ENCODE measurements at regions not wholly inside any gene's neighbourhood (a gene's known extent, or its start where the extent isn't known, plus 50 kb on each side); places are given as distances from the start of the nearest gene placed in this dataset.

DNA sequence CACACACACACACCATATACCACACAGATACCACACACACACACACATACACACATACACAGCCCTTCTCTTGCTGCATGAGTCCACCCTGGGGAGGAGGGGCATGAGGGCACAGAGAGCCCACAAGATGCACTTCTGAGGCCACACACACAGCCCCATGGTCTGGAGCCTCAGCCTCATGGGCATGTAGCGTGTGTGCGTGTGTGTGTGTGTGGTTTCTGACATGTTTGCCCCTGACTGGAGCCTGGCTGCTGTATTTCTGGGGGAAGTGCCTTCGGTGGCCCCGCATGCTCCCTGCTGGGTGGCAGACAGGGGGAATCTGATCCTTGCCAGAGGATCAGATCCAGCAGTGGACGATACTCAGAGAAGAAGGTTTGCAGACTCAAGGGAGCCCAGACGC lies 97.0 kb upstream of the PRR5 start:
- no peak for DNase-seq (ENCODE audit: low spot score)

DNA sequence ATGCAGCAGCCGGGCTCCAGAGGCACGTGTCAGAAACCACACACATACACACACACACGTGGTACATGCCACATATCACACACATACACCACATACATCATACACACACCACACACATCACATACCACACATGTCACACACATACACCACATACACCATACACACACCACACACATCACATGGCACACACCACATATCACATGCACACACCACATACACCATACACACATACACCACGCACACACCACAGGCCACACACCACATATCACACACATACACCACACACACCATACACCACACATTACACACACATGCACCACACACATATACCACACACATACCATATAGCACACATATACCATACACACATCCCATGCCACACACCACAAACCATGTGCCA lies 97.5 kb upstream of the PRR5 start:
- Histone ChIP-seq H3K36me3 (ENCODE audit: insufficient read depth, low read length, poor library complexity, severe bottlenecking) (no peaks in the 10 kb centered on the region), H3K27me3 (replicated peaks; ENCODE audit: insufficient read depth, low read depth, low read length, poor library complexity) (no peaks in the 10 kb centered on the region), H3K27ac (ENCODE audit: low read depth, low read length, poor library complexity, severe bottlenecking) (no peak overlapping the region), H3K4me1 (ENCODE audit: insufficient read depth, low read length, poor library complexity, severe bottlenecking) (no peaks in the 10 kb centered on the region), H3K4me3 (ENCODE audit: low read depth, low read length, poor library complexity, severe bottlenecking) (no peak overlapping the region), H3K9me3 (ENCODE audit: low read depth, low read length, poor library complexity, severe bottlenecking) (no peaks in the 10 kb centered on the region)
- TF ChIP-seq, protein P1, sequence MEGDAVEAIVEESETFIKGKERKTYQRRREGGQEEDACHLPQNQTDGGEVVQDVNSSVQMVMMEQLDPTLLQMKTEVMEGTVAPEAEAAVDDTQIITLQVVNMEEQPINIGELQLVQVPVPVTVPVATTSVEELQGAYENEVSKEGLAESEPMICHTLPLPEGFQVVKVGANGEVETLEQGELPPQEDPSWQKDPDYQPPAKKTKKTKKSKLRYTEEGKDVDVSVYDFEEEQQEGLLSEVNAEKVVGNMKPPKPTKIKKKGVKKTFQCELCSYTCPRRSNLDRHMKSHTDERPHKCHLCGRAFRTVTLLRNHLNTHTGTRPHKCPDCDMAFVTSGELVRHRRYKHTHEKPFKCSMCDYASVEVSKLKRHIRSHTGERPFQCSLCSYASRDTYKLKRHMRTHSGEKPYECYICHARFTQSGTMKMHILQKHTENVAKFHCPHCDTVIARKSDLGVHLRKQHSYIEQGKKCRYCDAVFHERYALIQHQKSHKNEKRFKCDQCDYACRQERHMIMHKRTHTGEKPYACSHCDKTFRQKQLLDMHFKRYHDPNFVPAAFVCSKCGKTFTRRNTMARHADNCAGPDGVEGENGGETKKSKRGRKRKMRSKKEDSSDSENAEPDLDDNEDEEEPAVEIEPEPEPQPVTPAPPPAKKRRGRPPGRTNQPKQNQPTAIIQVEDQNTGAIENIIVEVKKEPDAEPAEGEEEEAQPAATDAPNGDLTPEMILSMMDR (conservative IDR thresholded peaks at IDR 0.05; ENCODE audit: low read depth, low read length), result no peak
- TF ChIP-seq EZH2 (IDR thresholded peaks at IDR 0.05; ENCODE audit: borderline replicate concordance, low read depth, low read length, poor library complexity, severe bottlenecking), result no peak
- POLR2A ChIA-PET (ENCODE audit: low non-redundant PET), result no interaction called here
- CTCF ChIA-PET, result no interaction called here
- no peak for DNase-seq (ENCODE audit: low spot score)
- intact Hi-C loops (cut with micrococcal nuclease; ENCODE audit: unreplicated experiment), result no loop called here
- no TSS peak for BruUV-seq (replicated peaks)

More for the DNA sequence above, 97.0 kb upstream of the PRR5 start:
- Histone ChIP-seq H3K4me3 (ENCODE audit: low read depth, low read length, poor library complexity, severe bottlenecking) (no peak overlapping the region), H3K27ac (ENCODE audit: low read depth, low read length, poor library complexity, severe bottlenecking) (no peak overlapping the region), H3K36me3 (ENCODE audit: insufficient read depth, low read length, poor library complexity, severe bottlenecking) (no peaks in the 10 kb centered on the region), H3K27me3 (replicated peaks; ENCODE audit: insufficient read depth, low read depth, low read length, poor library complexity) (no peaks in the 10 kb centered on the region), H3K9me3 (ENCODE audit: low read depth, low read length, poor library complexity, severe bottlenecking) (no peaks in the 10 kb centered on the region), H3K4me1 (ENCODE audit: insufficient read depth, low read length, poor library complexity, severe bottlenecking) (no peaks in the 10 kb centered on the region)
- no TSS peak for BruUV-seq (replicated peaks)
- intact Hi-C loops (cut with micrococcal nuclease; ENCODE audit: unreplicated experiment), result no loop called here
- TF ChIP-seq, protein P1 (conservative IDR thresholded peaks at IDR 0.05; ENCODE audit: low read depth, low read length), result no peak
- TF ChIP-seq EZH2 (IDR thresholded peaks at IDR 0.05; ENCODE audit: borderline replicate concordance, low read depth, low read length, poor library complexity, severe bottlenecking), result no peak
- ChIA-PET CTCF (no interaction called here), POLR2A (ENCODE audit: low non-redundant PET) (no interaction called here)

DNA sequence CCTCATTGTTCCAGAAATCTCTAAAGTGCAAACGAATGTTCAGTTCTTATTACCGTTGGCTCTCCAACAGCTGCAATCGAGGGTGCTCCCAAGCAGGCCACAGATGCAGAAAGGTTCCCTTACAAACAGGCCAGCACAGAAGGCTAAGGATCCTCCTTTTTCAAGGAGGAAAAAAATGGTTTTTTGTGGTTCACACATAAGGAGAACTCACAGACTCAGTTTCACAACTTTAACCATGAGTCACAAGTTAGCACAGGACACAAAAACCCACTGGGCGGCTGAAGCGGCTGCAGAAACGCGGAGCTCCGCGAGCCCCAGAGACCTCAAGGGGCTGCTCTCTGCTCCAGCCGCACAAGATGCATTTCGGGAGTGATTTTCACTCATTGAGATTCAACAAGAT lies 98.2 kb upstream of the PRR5 start:
- ChIA-PET POLR2A (ENCODE audit: low non-redundant PET) (no interaction called here), CTCF (no interaction called here)
- Histone ChIP-seq H3K9me3 (ENCODE audit: low read depth, low read length, poor library complexity, severe bottlenecking) (no peaks in the 10 kb centered on the region), H3K27ac (ENCODE audit: low read depth, low read length, poor library complexity, severe bottlenecking) (no peak overlapping the region), H3K36me3 (ENCODE audit: insufficient read depth, low read length, poor library complexity, severe bottlenecking) (no peaks in the 10 kb centered on the region), H3K27me3 (replicated peaks; ENCODE audit: insufficient read depth, low read depth, low read length, poor library complexity) (no peaks in the 10 kb centered on the region), H3K4me1 (ENCODE audit: insufficient read depth, low read length, poor library complexity, severe bottlenecking) (no peaks in the 10 kb centered on the region), H3K4me3 (ENCODE audit: low read depth, low read length, poor library complexity, severe bottlenecking) (no peak overlapping the region)
- TF ChIP-seq, protein P1 (conservative IDR thresholded peaks at IDR 0.05; ENCODE audit: low read depth, low read length), result no peak
- TF ChIP-seq EZH2 (IDR thresholded peaks at IDR 0.05; ENCODE audit: borderline replicate concordance, low read depth, low read length, poor library complexity, severe bottlenecking), result no peak
- no peak for DNase-seq (ENCODE audit: low spot score)
- intact Hi-C loops (cut with micrococcal nuclease; ENCODE audit: unreplicated experiment), result no loop called here
- no TSS peak for BruUV-seq (replicated peaks)

Data from A673 (cell line).